Osteoblast (primary cell): ENCODE measurements at regions not wholly inside any gene's neighbourhood (a gene's known extent, or its start where the extent isn't known, plus 50 kb on each side); places are given as distances from the start of the nearest gene placed in this dataset.

ENCODE experiments used
- DNase-seq: peaks from one replicate; pipeline ENCODE4 v3.0.0; 2011; ENCODE audit warnings: low spot score, mixed read lengths; ENCODE audit not compliant: insufficient read length; ENCODE audit errors: missing footprints
- H2AFZ ChIP-seq: 2 replicates; pipeline ENCODE4 v1.6.0; 2011; ENCODE audit warnings: mild to moderate bottlenecking, low read length
- H3K27ac ChIP-seq: 2 replicates; pipeline ENCODE4 v1.5.1; 2011; ENCODE audit warnings: mild to moderate bottlenecking, low read depth, low read length, moderate library complexity
- H3K27me3 ChIP-seq: 2 replicates; pipeline ENCODE4 v1.6.0; 2012; ENCODE audit warnings: mild to moderate bottlenecking, control low read depth, inconsistent platforms, low read length, moderate library complexity; ENCODE audit not compliant: insufficient read depth
- H3K36me3 ChIP-seq: 2 replicates; pipeline ENCODE4 v1.5.1; 2011; ENCODE audit warnings: mild to moderate bottlenecking, low read length, control low read depth, moderate library complexity; ENCODE audit not compliant: insufficient read depth
- H3K4me1 ChIP-seq: 2 replicates; pipeline ENCODE4 v1.5.1; 2011; ENCODE audit warnings: mild to moderate bottlenecking, low read length, control low read depth, moderate library complexity; ENCODE audit not compliant: insufficient read depth
- H3K4me2 ChIP-seq: 2 replicates; pipeline ENCODE4 v1.6.0; 2011; ENCODE audit warnings: mild to moderate bottlenecking, low read length; ENCODE audit not compliant: insufficient read depth
- H3K4me3 ChIP-seq: fragments of 200-600 bp; sonication (generic); 3 replicates; pipeline ENCODE4 v1.5.1; 2012; ENCODE audit warnings: mild to moderate bottlenecking, low read length, inconsistent platforms; ENCODE audit not compliant: insufficient read depth
- H3K79me2 ChIP-seq: 2 replicates; pipeline ENCODE4 v1.6.0; 2012; ENCODE audit warnings: mild to moderate bottlenecking, low read length, control low read depth, inconsistent platforms; ENCODE audit not compliant: insufficient read depth
- H3K9me3 ChIP-seq: 2 replicates; pipeline ENCODE4 v1.5.1; 2011; ENCODE audit warnings: low read depth, low read length, control low read depth
- H4K20me1 ChIP-seq: 2 replicates; pipeline ENCODE4 v1.6.0; 2012; ENCODE audit warnings: mild to moderate bottlenecking, low read length, control low read depth; ENCODE audit not compliant: insufficient read depth
- CTCF ChIP-seq: IDR thresholded peaks from 2 replicates; pipeline ENCODE4 v1.5.1; 2011; ENCODE audit warnings: mild to moderate bottlenecking, low read depth, low read length, moderate library complexity; ENCODE audit errors: extremely low read depth

GRCh38 chr4:165592386-165592785, 213.6 kb downstream of the CPE start:
- no peak for DNase-seq
- peaks cover 7% of the 10 kb centered on the region for H3K4me1 ChIP-seq
- H3K4me2 ChIP-seq: no peak overlapping the region
- TF ChIP-seq CTCF: no peak
- H3K79me2 ChIP-seq: no peaks in the 10 kb centered on the region
- H3K36me3 ChIP-seq: no peaks in the 10 kb centered on the region
- no peaks in the 10 kb centered on the region for H3K27me3 ChIP-seq
- no peaks in the 10 kb centered on the region for H3K9me3 ChIP-seq
- H3K27ac ChIP-seq: no peak overlapping the region
- H4K20me1 ChIP-seq: no peaks in the 10 kb centered on the region
- no peak overlapping the region for H2AFZ ChIP-seq
- no peak overlapping the region for H3K4me3 ChIP-seq

GRCh38 chr4:165597581-165598480, 219.0 kb downstream of the CPE start:
- no peak overlapping the region for H3K27ac ChIP-seq
- DNase-seq: no peak
- H3K4me2 ChIP-seq: no peak overlapping the region
- no peaks in the 10 kb centered on the region for H4K20me1 ChIP-seq
- H3K36me3 ChIP-seq: no peaks in the 10 kb centered on the region
- no peak overlapping the region for H2AFZ ChIP-seq
- H3K9me3 ChIP-seq: no peaks in the 10 kb centered on the region
- TF ChIP-seq CTCF: no peak
- H3K79me2 ChIP-seq: no peaks in the 10 kb centered on the region
- H3K27me3 ChIP-seq: no peaks in the 10 kb centered on the region
- no peak overlapping the region for H3K4me3 ChIP-seq
- no peaks in the 10 kb centered on the region for H3K4me1 ChIP-seq

GRCh38 chr4:165600959-165601683, 222.3 kb downstream of the CPE start:
- TF ChIP-seq CTCF: no peak
- Histone ChIP-seq H3K27ac (no peak overlapping the region), H3K4me1 (no peaks in the 10 kb centered on the region), H2AFZ (no peak overlapping the region), H4K20me1 (no peaks in the 10 kb centered on the region), H3K36me3 (no peaks in the 10 kb centered on the region), H3K27me3 (no peaks in the 10 kb centered on the region), H3K79me2 (no peaks in the 10 kb centered on the region), H3K4me2 (no peak overlapping the region), H3K9me3 (no peaks in the 10 kb centered on the region), H3K4me3 (no peak overlapping the region)
- no peak for DNase-seq

- H3K27ac ChIP-seq: no peak overlapping the region
- H3K79me2 ChIP-seq: no peaks in the 10 kb centered on the region
- no peak overlapping the region for H3K4me3 ChIP-seq
- TF ChIP-seq CTCF: no peak
- H4K20me1 ChIP-seq: no peaks in the 10 kb centered on the region
- no peaks in the 10 kb centered on the region for H3K36me3 ChIP-seq
- no peak overlapping the region for H3K4me2 ChIP-seq
- H3K27me3 ChIP-seq: no peaks in the 10 kb centered on the region
- H2AFZ ChIP-seq: no peak overlapping the region
- no peaks in the 10 kb centered on the region for H3K9me3 ChIP-seq
- no peaks in the 10 kb centered on the region for H3K4me1 ChIP-seq
- DNase-seq: no peak
Observed at GRCh38 chr4:165602621-165603020, 223.8 kb downstream of the CPE start.
